SK-N-SH (cell line): ENCODE measurements at regions not wholly inside any gene's neighbourhood (a gene's known extent, or its start where the extent isn't known, plus 50 kb on each side); places are given as distances from the start of the nearest gene placed in this dataset.

ENCODE experiments used
- CHD2 ChIP-seq: fragments of 150-350 bp; IDR thresholded peaks from 2 replicates; pipeline ENCODE4 v1.6.1; 2018; ENCODE audit warnings: low read length; ENCODE audit not compliant: partially characterized antibody
- POLR2AphosphoS5 ChIP-seq: IDR thresholded peaks from 2 replicates; pipeline ENCODE4 v1.6.1; 2012; ENCODE audit warnings: low read depth, low read length
- RCOR1 ChIP-seq: fragments of 150-350 bp; IDR thresholded peaks from 2 replicates; pipeline ENCODE4 v1.6.1; 2017; ENCODE audit warnings: antibody characterized with exemption, low read length
- RFX5 ChIP-seq: IDR thresholded peaks from 2 replicates; pipeline ENCODE4 v1.6.1; 2012; ENCODE audit warnings: mild to moderate bottlenecking, improper control_type of control experiment, low read length
- TEAD4 ChIP-seq: IDR thresholded peaks from 2 replicates; pipeline ENCODE4 v1.4.0; 2012; ENCODE audit warnings: mild to moderate bottlenecking, borderline replicate concordance; ENCODE audit not compliant: insufficient read depth
- YY1 ChIP-seq: IDR thresholded peaks from 2 replicates; pipeline ENCODE4 v1.4.0; 2012; ENCODE audit warnings: low read depth, mild to moderate bottlenecking
- TF ChIP-seq, protein P1 (sequence below): IDR thresholded peaks from 2 replicates; pipeline ENCODE4; 2012
- TF ChIP-seq, protein P2 (sequence below): IDR thresholded peaks from 2 replicates; pipeline ENCODE4 v1.6.1; 2012; ENCODE audit warnings: mild to moderate bottlenecking, low read depth, low read length, moderate library complexity
- TF ChIP-seq, protein P3 (sequence below): IDR thresholded peaks from 2 replicates; pipeline ENCODE4 v1.4.0; 2012; ENCODE audit warnings: low read depth
- TF ChIP-seq, protein P4 (sequence below): fragments of 200-600 bp; sonication (generic); IDR thresholded peaks from 2 replicates; pipeline ENCODE4 v1.6.1; 2017; ENCODE audit warnings: antibody characterized with exemption, mild to moderate bottlenecking, moderate library complexity

DNA sequence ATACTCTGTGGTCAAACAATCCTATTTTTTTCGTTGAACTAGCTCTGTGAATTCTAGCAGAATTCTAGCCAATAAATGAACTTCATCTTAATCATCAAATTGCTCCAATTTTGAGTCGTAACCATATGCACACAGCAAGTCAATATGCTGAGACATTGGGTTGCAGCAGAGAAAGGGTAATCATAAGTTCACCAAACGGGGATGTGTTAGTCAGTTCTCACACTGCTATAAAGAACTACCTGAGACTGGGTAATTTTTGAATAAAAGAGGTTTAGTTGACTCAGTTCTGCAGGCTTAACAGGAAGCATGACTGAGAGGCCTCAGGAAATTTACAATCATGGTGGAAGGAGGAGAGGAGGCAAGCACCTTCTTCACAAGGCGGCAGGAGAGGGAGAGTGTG lies 67.7 kb upstream of the ABCC4 start:
- TF ChIP-seq YY1 (no peak), TEAD4 (no peak), RCOR1 (no peak), CHD2 (no peak), RFX5 (no peak), POLR2AphosphoS5 (no peak)
- TF ChIP-seq, protein P1, sequence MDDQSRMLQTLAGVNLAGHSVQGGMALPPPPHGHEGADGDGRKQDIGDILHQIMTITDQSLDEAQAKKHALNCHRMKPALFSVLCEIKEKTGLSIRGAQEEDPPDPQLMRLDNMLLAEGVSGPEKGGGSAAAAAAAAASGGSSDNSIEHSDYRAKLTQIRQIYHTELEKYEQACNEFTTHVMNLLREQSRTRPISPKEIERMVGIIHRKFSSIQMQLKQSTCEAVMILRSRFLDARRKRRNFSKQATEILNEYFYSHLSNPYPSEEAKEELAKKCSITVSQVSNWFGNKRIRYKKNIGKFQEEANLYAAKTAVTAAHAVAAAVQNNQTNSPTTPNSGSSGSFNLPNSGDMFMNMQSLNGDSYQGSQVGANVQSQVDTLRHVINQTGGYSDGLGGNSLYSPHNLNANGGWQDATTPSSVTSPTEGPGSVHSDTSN = no peak
- TF ChIP-seq, protein P2, sequence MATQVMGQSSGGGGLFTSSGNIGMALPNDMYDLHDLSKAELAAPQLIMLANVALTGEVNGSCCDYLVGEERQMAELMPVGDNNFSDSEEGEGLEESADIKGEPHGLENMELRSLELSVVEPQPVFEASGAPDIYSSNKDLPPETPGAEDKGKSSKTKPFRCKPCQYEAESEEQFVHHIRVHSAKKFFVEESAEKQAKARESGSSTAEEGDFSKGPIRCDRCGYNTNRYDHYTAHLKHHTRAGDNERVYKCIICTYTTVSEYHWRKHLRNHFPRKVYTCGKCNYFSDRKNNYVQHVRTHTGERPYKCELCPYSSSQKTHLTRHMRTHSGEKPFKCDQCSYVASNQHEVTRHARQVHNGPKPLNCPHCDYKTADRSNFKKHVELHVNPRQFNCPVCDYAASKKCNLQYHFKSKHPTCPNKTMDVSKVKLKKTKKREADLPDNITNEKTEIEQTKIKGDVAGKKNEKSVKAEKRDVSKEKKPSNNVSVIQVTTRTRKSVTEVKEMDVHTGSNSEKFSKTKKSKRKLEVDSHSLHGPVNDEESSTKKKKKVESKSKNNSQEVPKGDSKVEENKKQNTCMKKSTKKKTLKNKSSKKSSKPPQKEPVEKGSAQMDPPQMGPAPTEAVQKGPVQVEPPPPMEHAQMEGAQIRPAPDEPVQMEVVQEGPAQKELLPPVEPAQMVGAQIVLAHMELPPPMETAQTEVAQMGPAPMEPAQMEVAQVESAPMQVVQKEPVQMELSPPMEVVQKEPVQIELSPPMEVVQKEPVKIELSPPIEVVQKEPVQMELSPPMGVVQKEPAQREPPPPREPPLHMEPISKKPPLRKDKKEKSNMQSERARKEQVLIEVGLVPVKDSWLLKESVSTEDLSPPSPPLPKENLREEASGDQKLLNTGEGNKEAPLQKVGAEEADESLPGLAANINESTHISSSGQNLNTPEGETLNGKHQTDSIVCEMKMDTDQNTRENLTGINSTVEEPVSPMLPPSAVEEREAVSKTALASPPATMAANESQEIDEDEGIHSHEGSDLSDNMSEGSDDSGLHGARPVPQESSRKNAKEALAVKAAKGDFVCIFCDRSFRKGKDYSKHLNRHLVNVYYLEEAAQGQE = no peak
- TF ChIP-seq, protein P3, sequence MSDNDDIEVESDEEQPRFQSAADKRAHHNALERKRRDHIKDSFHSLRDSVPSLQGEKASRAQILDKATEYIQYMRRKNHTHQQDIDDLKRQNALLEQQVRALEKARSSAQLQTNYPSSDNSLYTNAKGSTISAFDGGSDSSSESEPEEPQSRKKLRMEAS = no peak
- TF ChIP-seq, protein P4, sequence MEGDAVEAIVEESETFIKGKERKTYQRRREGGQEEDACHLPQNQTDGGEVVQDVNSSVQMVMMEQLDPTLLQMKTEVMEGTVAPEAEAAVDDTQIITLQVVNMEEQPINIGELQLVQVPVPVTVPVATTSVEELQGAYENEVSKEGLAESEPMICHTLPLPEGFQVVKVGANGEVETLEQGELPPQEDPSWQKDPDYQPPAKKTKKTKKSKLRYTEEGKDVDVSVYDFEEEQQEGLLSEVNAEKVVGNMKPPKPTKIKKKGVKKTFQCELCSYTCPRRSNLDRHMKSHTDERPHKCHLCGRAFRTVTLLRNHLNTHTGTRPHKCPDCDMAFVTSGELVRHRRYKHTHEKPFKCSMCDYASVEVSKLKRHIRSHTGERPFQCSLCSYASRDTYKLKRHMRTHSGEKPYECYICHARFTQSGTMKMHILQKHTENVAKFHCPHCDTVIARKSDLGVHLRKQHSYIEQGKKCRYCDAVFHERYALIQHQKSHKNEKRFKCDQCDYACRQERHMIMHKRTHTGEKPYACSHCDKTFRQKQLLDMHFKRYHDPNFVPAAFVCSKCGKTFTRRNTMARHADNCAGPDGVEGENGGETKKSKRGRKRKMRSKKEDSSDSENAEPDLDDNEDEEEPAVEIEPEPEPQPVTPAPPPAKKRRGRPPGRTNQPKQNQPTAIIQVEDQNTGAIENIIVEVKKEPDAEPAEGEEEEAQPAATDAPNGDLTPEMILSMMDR = no peak
